Naive thymus-derived CD4-positive, alpha-beta T cell (primary cell): ENCODE measurements at regions not wholly inside any gene's neighbourhood (a gene's known extent, or its start where the extent isn't known, plus 50 kb on each side); places are given as distances from the start of the nearest gene placed in this dataset.

Experiments used
- ATAC-seq: fragments of 150-1000 bp; cut with Tn5 transposase; 2 replicates; pipeline ENCODE4 v1.10.0; 2021; ENCODE audit warnings: mild to moderate bottlenecking, moderate library complexity
- CTCF ChIA-PET: fragments of 350-600 bp; sonication (Branson Sonifier 250); formaldehyde crosslinking; loops from one replicate; lab custom pipeline; 2021; ENCODE audit warnings: antibody characterized with exemption; lab: Charles Lee
- POLR2A ChIA-PET: fragments of 350-600 bp; sonication (Branson Sonifier 250); formaldehyde crosslinking; loops from one replicate; lab custom pipeline; 2021; ENCODE audit warnings: antibody characterized with exemption, inconsistent platforms; lab: Charles Lee
- DNase-seq, 9 donors: peaks; one replicate each; pipeline versions ENCODE4 v3.0.0 to v3.0.0-alpha.2; 2020 to 2022; ENCODE audit warnings: mixed read lengths in 1 of 9
- H3K27ac ChIP-seq: one replicate; pipeline ENCODE4 v1.7.0; 2013; ENCODE audit warnings: mild to moderate bottlenecking, low read depth, low read length, moderate library complexity
- H3K27me3 ChIP-seq, 2 donors: one replicate each; pipeline ENCODE4 v1.7.0; 2013; ENCODE audit warnings: low read length in 2 of 2, mild to moderate bottlenecking in 2 of 2, moderate library complexity in 2 of 2; ENCODE audit not compliant: control insufficient read depth in 2 of 2, insufficient read depth in 2 of 2
- H3K36me3 ChIP-seq, 3 experiments: 1 replicate in 2 of 3; 2 replicates in 1 of 3; pipeline ENCODE4 v1.7.0; 2013; ENCODE audit warnings: low read length in 3 of 3, mild to moderate bottlenecking in 3 of 3, moderate library complexity in 1 of 3; ENCODE audit not compliant: insufficient read depth in 3 of 3, control insufficient read depth in 2 of 3
- H3K4me1 ChIP-seq, 2 donors: one replicate each; pipeline ENCODE4 v1.7.0; 2013; ENCODE audit warnings: low read length in 2 of 2, mild to moderate bottlenecking in 2 of 2, moderate library complexity in 1 of 2; ENCODE audit not compliant: control insufficient read depth in 2 of 2, insufficient read depth in 2 of 2
- H3K4me3 ChIP-seq: 2 replicates; pipeline ENCODE4 v1.7.0; 2013; ENCODE audit warnings: mild to moderate bottlenecking, low read length
- H3K9me3 ChIP-seq, 3 experiments: 1 replicate in 2 of 3; 2 replicates in 1 of 3; pipeline ENCODE4 v1.7.0; 2013; ENCODE audit warnings: low read length in 3 of 3; ENCODE audit not compliant: control insufficient read depth in 2 of 3
- H3K27ac Mint-ChIP-seq, 9 donors: one replicate each; pipeline ENCODE4 v1.8.0; 2020 to 2022; ENCODE audit warnings: mixed read lengths in 9 of 9, mild to moderate bottlenecking in 8 of 9, moderate library complexity in 5 of 9, inconsistent platforms in 2 of 9
- H3K27me3 Mint-ChIP-seq, 5 donors: one replicate each; pipeline ENCODE4 v1.8.0; 2021 to 2022; ENCODE audit warnings: mixed read lengths in 5 of 5, mild to moderate bottlenecking in 1 of 5
- H3K36me3 Mint-ChIP-seq, 5 donors: one replicate each; pipeline ENCODE4 v1.8.0; 2020 to 2022; ENCODE audit warnings: mixed read lengths in 5 of 5, mild to moderate bottlenecking in 3 of 5, inconsistent platforms in 1 of 5
- H3K4me1 Mint-ChIP-seq, 7 donors: one replicate each; pipeline ENCODE4 v1.8.0; 2020 to 2022; ENCODE audit warnings: mixed read lengths in 7 of 7, mild to moderate bottlenecking in 3 of 7, inconsistent platforms in 1 of 7
- H3K4me3 Mint-ChIP-seq, 10 donors: one replicate each; pipeline ENCODE4 v1.8.0; 2020 to 2022; ENCODE audit warnings: mild to moderate bottlenecking in 10 of 10, mixed read lengths in 10 of 10, moderate library complexity in 6 of 10, inconsistent platforms in 2 of 10
- H3K9me3 Mint-ChIP-seq, 11 donors: one replicate each; pipeline ENCODE4 v1.8.0; 2020 to 2022; ENCODE audit warnings: mixed read lengths in 11 of 11, mild to moderate bottlenecking in 4 of 11, inconsistent platforms in 1 of 11, moderate library complexity in 1 of 11
- intact Hi-C, 2 donors: fragments of 100-400 bp; cut with micrococcal nuclease; formaldehyde crosslinking; loops; one replicate each; pipeline ENCODE4 v1.15.1; 2023

DNA sequence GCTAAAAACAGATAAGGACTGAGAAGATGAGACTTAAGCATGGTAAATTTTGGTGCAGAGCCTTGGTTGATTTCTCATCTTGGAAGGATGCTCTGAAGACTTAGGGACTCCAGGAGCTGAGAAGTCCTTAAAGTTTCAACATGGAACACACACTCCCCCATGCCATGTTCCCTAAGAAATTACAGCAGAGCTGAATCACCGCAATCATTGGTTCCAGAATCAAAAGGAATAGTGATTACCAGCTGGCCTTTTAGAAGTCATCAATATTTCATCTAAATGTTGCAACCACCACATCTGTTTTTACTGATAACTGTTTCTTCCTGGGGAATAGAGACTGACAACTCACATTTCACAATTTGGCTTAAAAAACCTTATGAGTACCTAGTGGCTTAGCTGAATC lies 229.3 kb downstream of the MINAR1 start:
- CTCF ChIA-PET: no interaction called here
- ATAC-seq: no peak
- H3K27me3 Mint-ChIP-seq: peaks cover 23 to 53% (median 35%) of the 10 kb centered on the region in 5 donors
- intact Hi-C loops: no loop called here
- Histone ChIP-seq H3K4me3 (no peak overlapping the region), H3K36me3 (no peaks in the 10 kb centered on the region), H3K27me3 (peaks cover 0 to 6% of the 10 kb centered on the region in 2 donors), H3K9me3 (no peaks in the 10 kb centered on the region), H3K4me1 (no peaks in the 10 kb centered on the region), H3K27ac (no peak overlapping the region)
- H3K4me1 Mint-ChIP-seq: no peaks in the 10 kb centered on the region
- H3K4me3 Mint-ChIP-seq: no peak overlapping the region
- no peak overlapping the region for H3K27ac Mint-ChIP-seq
- no peaks in the 10 kb centered on the region for H3K36me3 Mint-ChIP-seq
- POLR2A ChIA-PET: no interaction called here
- H3K9me3 Mint-ChIP-seq: peaks cover 0 to 5% (median 0%) of the 10 kb centered on the region in 11 donors
- DNase-seq: no peak

GRCh38 chr15:79673416-79674123 lies 223.2 kb downstream of the MTHFS start:
- intact Hi-C loops: loop anchor here in 1 of 2 donors (10.0 kb wide), 1 partner anchor 321 kb away; no protein-coding TSS in a partner anchor
- CTCF ChIA-PET: no interaction called here
- H3K27ac ChIP-seq: no peak overlapping the region

GRCh38 chr15:79674124-79674465 lies 222.7 kb downstream of the MTHFS start:
- H3K27ac ChIP-seq: no peak overlapping the region
- no peaks in the 10 kb centered on the region for H3K9me3 ChIP-seq
- Mint-ChIP-seq H3K27me3 (peaks cover 17 to 48% (median 32%) of the 10 kb centered on the region in 5 donors), H3K4me1 (peaks cover 0 to 5% (median 0%) of the 10 kb centered on the region in 7 donors), H3K9me3 (no peaks in the 10 kb centered on the region), H3K36me3 (no peaks in the 10 kb centered on the region), H3K27ac (no peak overlapping the region), H3K4me3 (no peak overlapping the region)
- POLR2A ChIA-PET: no interaction called here
- DNase-seq (no peak), ATAC-seq (no peak)
- no peaks in the 10 kb centered on the region for H3K4me1 ChIP-seq
- intact Hi-C loops: loop anchor here in 1 of 2 donors (10.0 kb wide), 1 partner anchor 321 kb away; no protein-coding TSS in a partner anchor
- no peak overlapping the region for H3K4me3 ChIP-seq
- CTCF ChIA-PET: no interaction called here
- H3K36me3 ChIP-seq: no peaks in the 10 kb centered on the region
- H3K27me3 ChIP-seq: no peaks in the 10 kb centered on the region

More at GRCh38 chr15:79673416-79674123, 223.2 kb downstream of the MTHFS start:
- ATAC-seq (no peak), DNase-seq (no peak)
- H3K36me3 ChIP-seq: no peaks in the 10 kb centered on the region
- H3K4me1 ChIP-seq: no peaks in the 10 kb centered on the region
- Mint-ChIP-seq H3K27me3 (peaks cover 17 to 48% (median 32%) of the 10 kb centered on the region in 5 donors), H3K27ac (no peak overlapping the region), H3K36me3 (no peaks in the 10 kb centered on the region), H3K4me3 (no peak overlapping the region), H3K9me3 (no peaks in the 10 kb centered on the region), H3K4me1 (peaks cover 0 to 5% (median 0%) of the 10 kb centered on the region in 7 donors)
- H3K9me3 ChIP-seq: no peaks in the 10 kb centered on the region
- H3K4me3 ChIP-seq: no peak overlapping the region
- H3K27me3 ChIP-seq: no peaks in the 10 kb centered on the region
- POLR2A ChIA-PET: no interaction called here

- Mint-ChIP-seq H3K36me3 (no peaks in the 10 kb centered on the region), H3K9me3 (no peaks in the 10 kb centered on the region), H3K27me3 (peaks cover 13 to 48% (median 35%) of the 10 kb centered on the region in 5 donors), H3K4me1 (peaks cover 0 to 5% (median 0%) of the 10 kb centered on the region in 7 donors), H3K27ac (no peak overlapping the region), H3K4me3 (no peak overlapping the region)
- Histone ChIP-seq H3K27ac (no peak overlapping the region), H3K9me3 (no peaks in the 10 kb centered on the region), H3K4me3 (no peak overlapping the region), H3K36me3 (no peaks in the 10 kb centered on the region), H3K4me1 (no peaks in the 10 kb centered on the region), H3K27me3 (no peaks in the 10 kb centered on the region)
- ChIA-PET POLR2A (no interaction called here), CTCF (no interaction called here)
- ATAC-seq (no peak), DNase-seq (no peak)
- intact Hi-C loops: loop anchor here in 1 of 2 donors (10.0 kb wide), 1 partner anchor 319 kb away; no protein-coding TSS in a partner anchor
These were observed 220.8 kb downstream of the MTHFS start for GRCh38 chr15:79675982-79676381.

GRCh38 chr15:79676621-79677020 lies 220.2 kb downstream of the MTHFS start:
- intact Hi-C loops: loop anchor here in 1 of 2 donors (10.0 kb wide), 1 partner anchor 318 kb away; no protein-coding TSS in a partner anchor

GRCh38 chr15:79677241-79677640 lies 219.6 kb downstream of the MTHFS start:
- no peak for ATAC-seq
- H3K9me3 ChIP-seq: no peaks in the 10 kb centered on the region
- no peaks in the 10 kb centered on the region for H3K27me3 ChIP-seq
- Mint-ChIP-seq H3K27me3 (peaks cover 13 to 48% (median 31%) of the 10 kb centered on the region in 5 donors), H3K36me3 (no peaks in the 10 kb centered on the region), H3K9me3 (no peaks in the 10 kb centered on the region), H3K4me1 (peaks cover 0 to 7% (median 0%) of the 10 kb centered on the region in 7 donors), H3K27ac (no peak overlapping the region), H3K4me3 (no peak overlapping the region)
- CTCF ChIA-PET: no interaction called here
- no peaks in the 10 kb centered on the region for H3K36me3 ChIP-seq
- intact Hi-C loops: loop anchor here in 1 of 2 donors (10.0 kb wide), 1 partner anchor 318 kb away; no protein-coding TSS in a partner anchor
- POLR2A ChIA-PET: no interaction called here
- H3K4me3 ChIP-seq: no peak overlapping the region
- H3K27ac ChIP-seq: no peak overlapping the region
- DNase-seq: no peak
- no peaks in the 10 kb centered on the region for H3K4me1 ChIP-seq

More at GRCh38 chr15:79676621-79677020, 220.2 kb downstream of the MTHFS start:
- no peak for ATAC-seq
- Histone ChIP-seq H3K4me1 (no peaks in the 10 kb centered on the region), H3K27ac (no peak overlapping the region), H3K4me3 (no peak overlapping the region), H3K9me3 (no peaks in the 10 kb centered on the region), H3K27me3 (no peaks in the 10 kb centered on the region), H3K36me3 (no peaks in the 10 kb centered on the region)
- ChIA-PET CTCF (no interaction called here), POLR2A (no interaction called here)
- Mint-ChIP-seq H3K36me3 (no peaks in the 10 kb centered on the region), H3K9me3 (no peaks in the 10 kb centered on the region), H3K27ac (no peak overlapping the region), H3K4me1 (peaks cover 0 to 7% (median 0%) of the 10 kb centered on the region in 7 donors), H3K27me3 (peaks cover 13 to 50% (median 33%) of the 10 kb centered on the region in 5 donors), H3K4me3 (no peak overlapping the region)
- DNase-seq: no peak
